GM10248 (cell line): ENCODE measurements at regions not wholly inside any gene's neighbourhood (a gene's known extent, or its start where the extent isn't known, plus 50 kb on each side); places are given as distances from the start of the nearest gene placed in this dataset.

ENCODE experiments used
- CTCF ChIA-PET: fragments of 300-600 bp; sonication (Branson Sonifier 250); formaldehyde crosslinking; extraction: SDS; loops from one replicate; lab custom pipeline; 2021; ENCODE audit warnings: antibody characterized with exemption; lab: Yijun Ruan, JAX
- POLR2A ChIA-PET: fragments of 350-650 bp; sonication (Branson Sonifier 250); formaldehyde crosslinking; extraction: SDS; loops from one replicate; lab custom pipeline; 2020; ENCODE audit warnings: antibody characterized with exemption; lab: Yijun Ruan, JAX
- DNase-seq: peaks from one replicate; pipeline ENCODE4 v3.0.0; 2012; ENCODE audit errors: extremely low spot score
- CTCF ChIP-seq: IDR thresholded peaks from 2 replicates; pipeline ENCODE4 v1.5.1; 2012; ENCODE audit warnings: mild to moderate bottlenecking, low read depth; ENCODE audit errors: extremely low read depth, missing control alignments, control extremely low read depth

GRCh38 chr2:67137699-67138098 lies 259.4 kb upstream of the ETAA1 start:
- no peak for DNase-seq
- ChIA-PET CTCF (no interaction called here), POLR2A (no interaction called here)
- TF ChIP-seq CTCF = no peak

GRCh38 chr2:67142071-67142470 lies 255.1 kb upstream of the ETAA1 start:
- ChIA-PET CTCF (no interaction called here), POLR2A (no interaction called here)
- no peak for DNase-seq
- TF ChIP-seq CTCF = no peak

GRCh38 chr2:67142741-67143140 lies 254.4 kb upstream of the ETAA1 start:
- TF ChIP-seq CTCF = no peak
- POLR2A ChIA-PET = no interaction called here
- CTCF ChIA-PET = no interaction called here
- DNase-seq = no peak

GRCh38 chr2:67145851-67146250 lies 251.3 kb upstream of the ETAA1 start:
- ChIA-PET CTCF (no interaction called here), POLR2A (no interaction called here)
- no peak for TF ChIP-seq CTCF
- no peak for DNase-seq

- no peak for DNase-seq
- no peak for TF ChIP-seq CTCF
- CTCF ChIA-PET = no interaction called here
- POLR2A ChIA-PET = no interaction called here
These were observed 240.3 kb upstream of the ETAA1 start for GRCh38 chr2:67156796-67157195.

- POLR2A ChIA-PET = no interaction called here
- no peak for DNase-seq
- no peak for TF ChIP-seq CTCF
- CTCF ChIA-PET = no interaction called here
These were observed 238.4 kb upstream of the ETAA1 start for GRCh38 chr2:67158718-67159117.

GRCh38 chr2:67159929-67160328 lies 237.2 kb upstream of the ETAA1 start:
- ChIA-PET CTCF (no interaction called here), POLR2A (no interaction called here)
- TF ChIP-seq CTCF = no peak
- no peak for DNase-seq
